GM18951 (cell line): ENCODE measurements at regions not wholly inside any gene's neighbourhood (a gene's known extent, or its start where the extent isn't known, plus 50 kb on each side); places are given as distances from the start of the nearest gene placed in this dataset.

ENCODE experiments used
- POLR2A ChIP-seq: IDR thresholded peaks from 4 replicates; pipeline ENCODE4 v1.6.1; 2011; ENCODE audit warnings: mild to moderate bottlenecking; ENCODE audit not compliant: insufficient read length, insufficient read depth; ENCODE audit errors: extremely low read depth
- in situ Hi-C: fragments of 300-500 bp; cut with MboI; formaldehyde crosslinking; loops from one replicate; pipeline ENCODE4 v1.12.0; 2022; ENCODE audit warnings: low sequenced_read_pairs, mixed read lengths, inconsistent platforms; ENCODE audit not compliant: unreplicated experiment

- no peak for TF ChIP-seq POLR2A
- in situ Hi-C loops = no loop called here
Observed at GRCh38 chr14:26896447-26896846, 298.6 kb upstream of the NOVA1 start.

- in situ Hi-C loops = no loop called here
- TF ChIP-seq POLR2A = no peak
Observed at GRCh38 chr14:26897196-26897595, 299.4 kb upstream of the NOVA1 start.

- in situ Hi-C loops = no loop called here
- TF ChIP-seq POLR2A = no peak
Observed at GRCh38 chr14:26905229-26905628, 307.4 kb upstream of the NOVA1 start.

- no peak for TF ChIP-seq POLR2A
- in situ Hi-C loops = no loop called here
Observed at GRCh38 chr14:26913786-26914185, 316.0 kb upstream of the NOVA1 start.

- no peak for TF ChIP-seq POLR2A
- in situ Hi-C loops = no loop called here
Observed at GRCh38 chr14:26917086-26917485, 319.3 kb upstream of the NOVA1 start.

- in situ Hi-C loops = no loop called here
- TF ChIP-seq POLR2A = no peak
Observed at GRCh38 chr14:26925876-26926584, 328.2 kb upstream of the NOVA1 start.

- in situ Hi-C loops = no loop called here
Observed at GRCh38 chr14:26926585-26926984, 328.8 kb upstream of the NOVA1 start.

GRCh38 chr14:26928019-26928418, 330.2 kb upstream of the NOVA1 start:
- in situ Hi-C loops = no loop called here
- TF ChIP-seq POLR2A = no peak

More at GRCh38 chr14:26926585-26926984, 328.8 kb upstream of the NOVA1 start:
- TF ChIP-seq POLR2A = no peak

GRCh38 chr14:26929361-26929760, 331.5 kb upstream of the NOVA1 start:
- TF ChIP-seq POLR2A = no peak
- in situ Hi-C loops = no loop called here

GRCh38 chr14:26930576-26930975, 332.7 kb upstream of the NOVA1 start:
- TF ChIP-seq POLR2A = no peak

GRCh38 chr14:26932606-26933005, 334.8 kb upstream of the NOVA1 start:
- no peak for TF ChIP-seq POLR2A
- in situ Hi-C loops = no loop called here

More at GRCh38 chr14:26930576-26930975, 332.7 kb upstream of the NOVA1 start:
- in situ Hi-C loops = no loop called here

GRCh38 chr14:26933431-26933830, 335.6 kb upstream of the NOVA1 start:
- TF ChIP-seq POLR2A = no peak
- in situ Hi-C loops = no loop called here

GRCh38 chr14:26934151-26934550, 336.3 kb upstream of the NOVA1 start:
- no peak for TF ChIP-seq POLR2A
- in situ Hi-C loops = no loop called here

GRCh38 chr14:26935733-26936132, 337.9 kb upstream of the NOVA1 start:
- in situ Hi-C loops = no loop called here
- TF ChIP-seq POLR2A = no peak

GRCh38 chr14:26938054-26938453, 340.2 kb upstream of the NOVA1 start:
- in situ Hi-C loops = no loop called here
- no peak for TF ChIP-seq POLR2A

- in situ Hi-C loops = no loop called here
Observed at GRCh38 chr14:26939755-26940154, 341.9 kb upstream of the NOVA1 start.

More at GRCh38 chr14:26939755-26940154, 341.9 kb upstream of the NOVA1 start:
- TF ChIP-seq POLR2A = no peak
